ENCODE measurements at regions not wholly inside any gene's neighbourhood (a gene's known extent, or its start where the extent isn't known, plus 50 kb on each side); places are given as distances from the start of the nearest gene placed in this dataset.

DNA sequence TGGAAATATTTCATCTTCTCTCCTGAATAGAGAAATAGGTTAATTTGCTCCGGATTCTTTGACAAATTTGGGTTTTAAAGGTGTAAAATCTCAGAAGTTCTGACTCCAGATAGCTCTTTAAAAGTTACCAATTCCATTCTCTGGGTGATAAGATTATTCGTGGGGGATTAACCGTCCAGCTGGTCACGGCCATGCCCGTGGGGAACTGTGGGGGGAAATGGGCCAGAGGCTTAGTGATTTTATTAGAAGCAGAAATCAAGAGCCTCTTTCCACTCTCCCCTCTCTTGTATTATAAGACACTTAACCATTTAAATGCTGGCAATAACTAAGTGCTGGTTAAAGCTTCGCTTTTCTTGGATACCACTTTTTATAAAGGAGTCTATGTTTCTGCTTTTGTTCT, 376.4 kb upstream of the KAZN start:
- DNase-seq: no peak

DNA sequence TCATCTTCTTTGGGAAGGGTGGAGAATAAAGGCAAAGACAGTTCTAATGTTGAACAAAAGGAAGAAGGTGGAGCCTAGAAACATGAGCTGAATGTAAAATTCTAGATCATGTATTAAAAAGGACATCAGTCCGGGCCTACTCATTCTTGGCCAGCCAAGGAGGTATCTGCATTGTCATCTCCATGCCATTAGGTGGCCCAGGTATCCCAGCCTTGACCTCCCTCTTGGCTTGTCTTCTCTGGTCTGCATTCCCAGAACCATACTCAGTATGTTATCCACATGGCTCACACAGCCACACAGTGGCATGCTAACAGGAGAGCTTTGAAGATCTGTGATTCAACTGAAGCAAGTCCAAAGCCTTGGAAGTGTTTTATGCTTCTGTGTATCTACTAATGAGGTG, 369.8 kb upstream of the KAZN start:
- DNase-seq: no peak

DNA sequence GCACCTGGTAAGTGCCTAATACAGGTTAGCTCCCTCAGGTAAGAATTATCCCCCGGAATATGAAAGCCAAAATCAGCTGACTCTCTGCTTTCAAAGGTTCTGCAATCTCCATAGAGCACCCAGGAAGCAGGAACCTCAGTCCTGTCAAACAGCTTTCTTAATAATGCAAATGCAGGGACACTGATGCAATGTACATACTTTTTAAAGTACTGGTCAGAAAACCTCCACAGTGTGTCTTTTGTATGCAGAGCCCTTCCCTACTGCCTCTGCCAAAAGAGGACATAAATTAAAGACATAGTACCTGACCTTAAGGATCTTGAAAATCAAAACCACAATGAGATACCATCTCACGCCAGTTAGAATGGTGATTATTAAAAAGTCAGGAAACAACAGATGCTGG, 365.0 kb upstream of the KAZN start:
- no peak for DNase-seq

DNA sequence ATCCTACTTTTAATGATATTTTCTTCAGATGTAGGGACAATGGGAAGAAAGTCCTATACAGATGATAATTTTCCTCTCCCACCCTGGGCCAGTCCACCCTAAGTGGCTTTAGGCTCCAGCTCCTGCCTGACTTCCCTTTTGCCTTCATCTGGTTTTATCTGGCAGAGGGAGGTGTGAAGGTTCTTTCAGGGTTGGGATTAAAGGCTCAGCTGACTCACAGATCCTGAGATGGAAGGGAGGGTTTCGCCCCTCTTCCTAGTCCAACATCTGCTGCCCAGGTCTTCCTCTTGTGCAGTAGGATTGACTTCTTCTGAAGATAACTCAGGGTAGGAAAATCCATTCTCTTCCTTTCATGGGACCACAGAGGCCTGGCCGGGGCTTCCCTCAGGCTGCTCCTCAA, 362.4 kb upstream of the KAZN start:
- no peak for DNase-seq

DNA sequence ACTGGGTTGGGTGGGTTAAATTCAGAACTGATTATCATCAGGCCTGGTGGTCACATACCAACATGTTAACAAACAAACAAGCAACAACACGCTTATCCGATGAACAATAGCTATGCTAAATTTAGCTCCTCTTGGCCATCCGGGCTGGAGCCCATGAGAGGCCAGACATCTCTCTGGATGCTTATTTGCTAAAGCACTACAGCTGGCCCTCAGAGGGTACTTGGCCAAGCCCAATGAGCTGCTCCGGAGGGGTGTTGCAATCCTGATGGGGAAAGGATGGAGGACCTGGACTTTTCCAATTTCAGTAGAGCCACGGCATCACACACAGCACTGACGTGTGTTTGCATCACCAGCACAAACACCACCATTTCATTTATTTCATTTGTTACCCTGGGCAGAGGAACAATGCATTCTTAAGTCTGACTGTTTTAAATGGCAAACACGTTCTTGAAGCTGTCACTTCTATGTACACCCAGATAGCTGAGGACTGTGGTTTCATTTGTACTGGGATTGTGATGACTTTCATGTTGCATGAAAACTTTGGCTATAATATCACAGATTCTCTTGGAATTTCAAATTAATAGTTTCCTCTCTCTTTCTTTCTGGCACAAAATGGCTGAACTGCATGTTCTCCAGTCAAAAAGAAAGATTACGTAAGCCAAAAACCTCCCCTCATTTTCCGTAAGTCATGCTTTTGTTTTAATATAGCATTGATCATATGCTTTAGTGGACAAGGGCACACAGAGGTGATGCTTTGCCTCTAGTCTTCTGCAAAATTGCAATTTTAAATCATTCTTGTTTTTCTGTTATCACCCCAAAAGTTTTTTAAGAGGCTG, 359.8 kb upstream of the KAZN start:
- no peak for DNase-seq

DNA sequence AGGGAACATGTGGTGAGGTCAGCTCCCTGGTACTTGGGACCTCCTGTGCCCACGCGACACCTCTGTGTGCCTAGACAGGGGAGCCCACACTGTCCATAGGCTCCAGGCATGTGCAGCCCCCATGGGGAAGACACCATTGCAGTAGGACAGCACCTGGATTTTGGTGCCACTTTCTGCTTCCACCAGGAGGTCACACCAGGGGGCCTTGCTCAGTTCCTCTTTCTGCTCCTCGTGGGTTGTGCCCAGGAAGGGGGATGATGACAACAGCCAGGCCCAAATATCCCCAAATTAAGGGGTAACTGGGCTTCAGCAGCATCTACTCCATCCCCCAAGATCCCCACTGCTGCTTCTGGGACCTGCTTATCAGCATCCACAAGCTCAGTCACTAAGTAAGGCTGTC, 358.2 kb upstream of the KAZN start:
- no peak for DNase-seq

DNA sequence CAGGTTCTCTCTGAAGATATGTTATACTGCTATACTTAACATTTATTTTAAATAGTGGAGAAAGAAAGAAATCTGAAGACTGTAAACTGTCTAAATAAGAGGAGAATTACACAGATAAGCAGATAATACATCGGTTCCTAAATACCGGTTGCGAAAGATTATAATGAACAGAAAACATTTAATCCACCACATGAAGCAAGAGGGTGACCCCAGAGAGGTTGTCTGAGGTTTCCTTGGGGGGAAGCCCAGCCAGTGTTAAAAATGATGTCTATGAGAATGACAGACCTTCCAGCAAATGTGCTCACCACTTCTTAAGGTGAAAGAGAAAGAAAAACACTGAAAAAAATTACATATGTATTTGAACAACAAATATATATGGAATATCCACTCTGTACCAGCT, 356.4 kb upstream of the KAZN start:
- no peak for DNase-seq

DNA sequence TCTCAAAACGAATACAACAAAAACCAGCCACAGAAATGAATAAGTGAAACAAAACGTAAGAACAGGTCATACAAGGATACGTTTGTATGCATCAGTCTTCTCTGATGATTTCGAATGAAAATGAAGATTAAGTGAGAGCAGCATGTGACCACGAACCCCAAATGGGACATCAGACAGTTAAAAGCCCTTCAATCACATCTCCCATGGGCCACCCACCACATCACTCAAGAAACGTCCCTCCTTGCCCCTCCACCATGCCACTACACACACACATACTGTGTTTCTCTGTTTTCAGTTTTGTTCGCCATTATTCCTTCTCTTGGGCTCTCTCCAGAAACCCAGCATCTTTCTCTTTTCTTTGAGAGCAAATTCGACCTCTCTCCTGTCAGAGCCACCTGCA, 355.6 kb upstream of the KAZN start:
- no peak for DNase-seq

DNA sequence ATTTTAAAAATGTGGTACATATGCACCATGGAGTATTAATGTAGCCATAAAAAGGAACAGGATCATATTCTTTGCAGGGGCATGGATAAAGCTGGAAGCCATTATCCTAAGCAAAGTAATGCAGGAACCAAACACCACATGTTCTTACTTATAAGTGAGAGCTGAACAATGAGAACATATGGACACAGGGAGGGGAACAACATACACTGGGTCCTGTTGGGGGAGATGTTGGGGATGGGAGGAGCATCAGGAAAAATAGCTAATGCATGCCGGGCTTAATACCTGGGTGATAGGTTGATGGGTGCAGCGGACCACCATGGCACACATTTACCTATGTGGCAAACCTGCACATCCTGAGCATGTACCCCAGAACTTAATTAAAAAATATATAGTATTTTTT, 352.5 kb upstream of the KAZN start:
- no peak for DNase-seq

DNA sequence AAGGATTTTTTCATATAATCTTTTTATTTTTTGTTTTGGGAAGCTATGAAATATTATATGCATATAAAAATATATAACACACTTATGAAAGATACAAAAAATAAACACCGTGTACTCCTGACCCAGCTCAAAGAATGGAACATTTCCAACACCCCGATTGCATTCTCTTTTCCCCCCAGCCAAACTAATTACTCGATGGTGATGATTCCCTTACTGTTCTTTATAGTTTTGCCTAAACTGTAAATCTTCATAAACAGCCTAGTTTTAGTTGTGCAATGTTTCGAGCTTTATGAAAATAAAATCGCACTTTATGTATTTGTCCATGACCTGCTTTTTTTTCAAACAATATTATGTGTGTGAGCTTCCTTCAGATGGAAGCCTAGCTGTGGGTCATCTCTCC, 352.0 kb upstream of the KAZN start:
- DNase-seq: no peak

DNA sequence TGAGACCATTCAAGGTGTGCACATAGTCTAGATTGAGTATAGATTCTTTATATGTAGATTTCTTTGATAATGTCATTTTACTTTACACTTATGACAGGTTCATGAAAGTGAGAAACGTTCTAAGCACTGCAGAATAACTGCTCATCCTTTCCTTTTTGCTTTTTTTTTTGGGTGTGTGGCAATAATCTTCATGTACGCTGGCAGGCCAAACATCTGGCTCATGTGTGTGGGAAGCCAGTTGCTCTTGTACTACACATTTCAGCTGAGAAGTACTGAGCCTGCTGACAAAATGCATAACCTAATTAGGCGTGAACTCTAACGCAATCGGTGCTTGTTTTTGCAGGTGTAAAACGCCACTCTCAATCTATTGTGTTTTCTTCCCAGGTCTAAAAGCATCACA, 350.8 kb upstream of the KAZN start:
- DNase-seq: no peak

DNA sequence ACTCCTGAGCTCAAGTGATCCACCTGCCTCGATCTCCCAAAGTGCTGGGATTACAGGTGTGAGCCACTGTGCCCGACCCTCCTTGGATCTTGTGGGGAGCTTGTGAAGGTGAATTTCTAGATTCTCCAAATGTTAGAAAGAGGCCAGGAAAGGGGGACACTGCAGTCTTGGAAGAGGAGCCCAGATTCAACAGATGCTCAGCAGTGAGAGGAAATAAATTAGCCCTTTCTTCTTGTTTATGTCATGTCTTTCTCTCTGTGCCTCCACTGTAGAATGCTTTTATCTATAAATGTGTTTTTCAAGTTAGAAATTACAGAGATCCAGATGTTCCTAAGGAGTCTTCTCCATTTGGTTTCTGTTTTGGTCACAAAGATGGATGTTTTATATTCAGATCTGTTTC, 346.6 kb upstream of the KAZN start:
- no peak for DNase-seq

DNA sequence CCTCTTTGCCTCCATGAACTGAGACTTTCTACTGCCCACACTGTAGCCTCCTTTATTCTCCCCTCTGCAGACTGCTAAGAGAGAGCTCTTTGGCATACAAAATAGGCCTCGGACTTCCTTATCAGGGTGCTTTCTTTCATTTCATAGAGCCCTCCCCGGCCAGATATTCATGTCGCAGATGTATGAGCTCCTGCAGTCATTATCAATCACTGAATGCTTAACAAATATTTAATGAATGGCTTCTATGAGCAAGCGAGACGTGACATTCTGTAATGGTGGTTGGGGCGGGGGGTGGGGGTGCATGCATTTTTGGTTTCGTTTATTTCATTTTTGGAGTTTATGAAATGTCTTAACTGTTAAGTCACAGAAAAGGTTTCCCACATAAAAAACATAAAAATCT, 344.8 kb upstream of the KAZN start:
- DNase-seq: no peak

DNA sequence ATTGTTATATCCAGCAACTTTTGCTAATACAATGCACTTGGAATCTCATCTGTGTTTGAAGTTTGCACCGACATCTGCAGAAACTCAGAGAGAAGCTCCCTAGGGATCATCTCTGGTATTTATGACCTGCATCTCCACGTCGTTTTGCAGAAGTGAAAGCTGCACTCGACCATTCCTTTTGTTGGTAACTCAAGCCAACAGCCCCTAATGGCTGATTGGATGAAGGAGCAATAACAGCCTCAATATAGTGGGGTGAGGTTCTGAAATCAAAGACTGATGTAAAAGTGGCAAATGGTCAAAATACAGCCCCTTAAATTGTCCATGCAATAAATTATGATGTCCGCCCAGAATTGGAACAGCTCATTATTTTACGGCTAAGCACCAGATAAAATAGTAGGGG, 344.2 kb upstream of the KAZN start:
- DNase-seq: no peak

DNA sequence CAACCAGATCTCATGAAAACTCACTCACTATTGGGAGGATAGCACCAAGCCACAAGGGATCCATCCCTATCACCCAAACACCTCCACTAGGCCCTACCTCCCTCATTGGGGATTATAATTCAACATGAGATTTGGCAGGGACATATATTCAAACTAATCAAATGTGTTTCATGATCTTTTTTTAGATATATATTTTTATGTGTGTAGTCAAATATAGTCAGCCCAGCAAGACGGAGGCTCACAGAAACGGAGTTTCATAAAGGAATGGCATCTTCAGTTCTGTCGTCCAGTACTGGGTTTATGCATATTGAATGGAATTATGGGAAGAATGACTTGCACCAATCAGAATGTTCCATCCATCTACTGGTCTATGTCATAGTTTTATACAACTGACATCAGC, 343.3 kb upstream of the KAZN start:
- no peak for DNase-seq

DNA sequence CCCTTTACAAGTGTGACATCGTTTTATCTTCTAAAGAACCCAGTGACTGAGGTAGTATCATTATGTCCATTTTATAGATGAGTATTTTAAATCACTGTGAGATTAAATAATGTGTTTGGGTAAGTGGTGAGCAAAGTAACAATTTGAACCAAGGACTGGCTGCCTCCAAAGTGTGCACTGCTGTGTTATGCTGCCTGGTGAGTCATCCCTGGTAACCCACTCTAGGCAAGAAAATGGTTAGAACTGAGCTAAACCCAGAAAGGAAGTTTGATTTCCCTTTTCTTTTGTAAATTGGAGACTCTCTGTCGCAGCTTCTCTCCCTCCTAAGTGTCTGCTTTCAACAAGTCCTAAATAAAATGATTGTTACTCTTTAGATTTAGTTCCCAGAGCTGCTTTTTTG, 342.8 kb upstream of the KAZN start:
- no peak for DNase-seq

DNA sequence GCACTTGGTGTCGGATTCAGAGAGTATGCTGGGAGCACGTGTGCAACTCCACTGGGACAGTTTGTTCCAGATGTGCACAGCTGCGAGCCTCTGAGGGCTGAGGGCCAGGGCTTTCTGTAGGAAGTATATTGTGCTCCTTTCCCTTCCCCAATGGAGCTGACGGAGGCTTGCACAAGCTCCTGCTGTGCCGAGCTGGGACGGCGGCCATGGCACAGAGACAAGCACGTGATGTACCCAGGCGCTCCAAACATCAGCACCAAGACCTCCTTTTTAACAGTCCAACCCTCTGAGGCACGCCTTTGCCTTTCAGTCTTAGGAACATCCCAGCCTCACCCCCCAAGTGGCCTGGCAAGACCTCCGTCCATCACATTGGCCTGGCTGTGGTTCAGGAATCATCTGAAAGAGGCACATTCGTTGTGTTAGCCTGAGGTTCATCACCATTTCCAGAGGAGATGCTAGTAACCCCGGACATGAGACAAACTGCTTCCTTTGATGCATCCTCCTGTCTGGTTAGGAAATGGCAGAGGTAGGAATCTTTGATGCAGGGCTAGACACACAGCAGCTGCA, 339.2 kb upstream of the KAZN start:
- DNase-seq: no peak

DNA sequence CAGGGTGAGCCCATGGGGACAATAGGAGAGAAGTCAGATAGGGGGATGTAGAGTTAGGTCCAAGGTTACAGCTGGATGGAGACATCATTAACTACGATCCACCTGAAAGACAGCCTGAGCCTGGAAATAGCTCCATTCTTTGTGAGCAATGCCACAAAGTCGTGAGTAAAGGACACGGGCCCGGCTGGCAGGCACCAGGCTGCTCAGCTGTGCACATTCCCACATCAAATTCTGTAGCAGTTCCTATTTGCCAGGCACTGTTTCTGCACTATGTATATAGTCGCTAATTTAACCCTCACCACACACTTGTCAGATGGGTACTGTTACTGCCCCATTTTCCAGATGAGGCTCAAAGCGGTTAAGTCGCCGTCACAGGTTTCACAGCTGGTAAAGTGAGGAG, 338.0 kb upstream of the KAZN start:
- DNase-seq: no peak

DNA sequence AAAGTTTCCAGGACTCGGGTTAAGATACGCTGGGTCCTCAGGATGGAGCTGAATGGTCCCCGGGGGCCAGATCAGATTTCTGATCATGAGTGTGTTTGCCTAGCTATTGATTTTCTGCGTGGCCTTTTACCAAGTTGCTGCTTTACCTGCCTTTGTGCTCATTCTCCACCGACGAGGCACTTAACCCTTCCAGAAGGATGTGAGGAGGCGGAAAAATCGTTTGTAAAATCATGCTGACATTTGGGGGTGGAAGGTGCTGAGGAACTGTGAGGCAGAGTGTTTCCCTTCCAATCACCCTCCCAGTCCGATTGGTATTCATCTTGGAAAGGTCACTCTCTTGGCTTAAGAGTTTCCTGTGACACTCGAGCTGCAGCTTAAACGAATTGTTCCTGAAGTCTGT, 337.1 kb upstream of the KAZN start:
- no peak for DNase-seq

DNA sequence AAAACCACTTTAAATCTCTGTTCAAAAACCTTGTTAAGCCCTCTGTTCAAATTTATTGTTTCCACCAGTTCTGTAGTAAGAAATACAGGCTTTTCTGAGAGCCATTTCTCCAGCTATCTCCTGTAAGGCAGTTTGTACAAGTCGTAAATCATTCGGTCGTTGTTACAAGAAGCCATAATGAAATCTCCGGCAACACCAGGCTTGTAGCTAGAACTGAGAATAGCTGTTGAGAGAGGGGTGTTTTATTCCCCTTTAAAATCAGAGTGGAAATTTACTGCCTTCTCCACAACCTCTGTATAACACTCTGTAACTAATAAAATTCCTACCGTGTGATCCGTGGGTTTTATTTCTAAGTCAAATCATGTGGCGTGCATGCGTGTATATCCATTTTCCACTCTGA, 335.8 kb upstream of the KAZN start:
- DNase-seq: no peak

DNA sequence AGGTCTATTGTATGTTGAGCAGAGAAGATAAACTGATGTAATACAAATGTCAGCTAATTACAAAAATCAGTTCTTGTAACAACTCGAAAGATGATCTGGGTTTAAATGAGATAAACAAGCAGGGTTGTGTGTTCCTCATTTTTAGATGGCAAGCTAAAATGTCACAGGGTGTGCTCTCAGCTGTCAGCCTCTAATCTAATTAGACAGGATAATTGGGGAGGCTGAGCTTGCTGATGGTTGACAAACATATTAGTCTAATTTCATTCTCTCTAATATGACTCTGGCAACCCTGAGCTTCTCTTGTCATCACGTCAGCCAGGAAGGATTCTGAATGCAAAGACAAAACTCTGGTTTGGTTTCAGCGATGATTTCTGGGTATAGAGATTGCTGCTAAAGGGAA, 335.3 kb upstream of the KAZN start:
- no peak for DNase-seq

DNA sequence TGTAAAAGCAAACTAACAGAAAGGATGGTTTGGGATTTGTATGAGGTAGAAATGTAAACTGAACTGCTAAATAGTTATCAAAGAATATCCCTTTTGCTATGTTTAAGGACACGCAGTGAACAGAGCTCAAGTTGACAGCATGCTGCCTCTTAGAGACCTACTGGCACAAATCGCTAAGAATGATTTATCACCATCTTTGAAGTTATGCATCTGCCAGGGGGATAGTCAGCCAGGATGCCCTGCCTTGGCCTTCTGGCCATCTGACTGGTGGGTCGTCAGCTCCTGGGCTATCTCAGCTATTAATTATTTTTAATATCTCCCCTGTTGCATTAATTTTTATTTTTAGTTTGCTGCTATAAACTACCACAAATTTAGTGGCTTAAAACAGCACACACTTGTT, 334.8 kb upstream of the KAZN start:
- DNase-seq: no peak

DNA sequence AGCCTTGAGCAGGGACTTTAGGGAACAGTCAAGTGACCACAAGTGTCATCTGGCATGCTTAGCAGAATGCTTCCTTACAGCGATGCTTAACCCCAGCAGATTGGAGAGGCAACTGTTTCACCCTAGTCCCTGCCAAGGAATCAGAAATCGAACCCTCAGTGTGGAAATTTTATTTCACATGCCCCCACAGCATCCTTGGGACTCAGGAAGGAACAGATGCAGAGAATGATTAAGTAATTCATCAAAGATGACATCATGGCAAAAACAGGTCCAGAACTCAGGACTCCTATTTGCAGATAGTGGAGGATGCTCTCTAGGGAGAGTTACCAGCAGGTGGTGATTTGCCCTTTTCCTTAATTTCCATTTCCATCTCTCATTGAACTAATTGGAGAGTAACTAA, 333.0 kb upstream of the KAZN start:
- DNase-seq: no peak

DNA sequence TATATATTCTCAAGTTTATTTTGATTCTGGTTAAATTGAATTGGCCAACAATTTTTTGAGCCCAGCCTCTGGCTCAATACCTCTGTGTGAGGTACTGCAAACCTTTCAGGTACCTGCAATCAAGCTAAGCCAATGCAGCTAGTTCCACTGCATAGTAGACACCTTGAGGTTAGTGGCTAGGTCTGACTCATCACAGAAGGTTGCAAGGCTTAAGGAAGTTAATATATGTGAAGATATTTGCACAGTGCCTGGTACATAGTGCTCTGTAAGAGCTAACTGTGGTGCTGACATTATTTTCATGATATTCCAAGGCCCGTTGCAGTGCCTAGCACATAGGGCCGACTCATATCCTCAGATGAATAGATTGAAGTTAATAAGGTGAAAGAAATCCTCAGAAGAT, 330.5 kb upstream of the KAZN start:
- DNase-seq: no peak

DNA sequence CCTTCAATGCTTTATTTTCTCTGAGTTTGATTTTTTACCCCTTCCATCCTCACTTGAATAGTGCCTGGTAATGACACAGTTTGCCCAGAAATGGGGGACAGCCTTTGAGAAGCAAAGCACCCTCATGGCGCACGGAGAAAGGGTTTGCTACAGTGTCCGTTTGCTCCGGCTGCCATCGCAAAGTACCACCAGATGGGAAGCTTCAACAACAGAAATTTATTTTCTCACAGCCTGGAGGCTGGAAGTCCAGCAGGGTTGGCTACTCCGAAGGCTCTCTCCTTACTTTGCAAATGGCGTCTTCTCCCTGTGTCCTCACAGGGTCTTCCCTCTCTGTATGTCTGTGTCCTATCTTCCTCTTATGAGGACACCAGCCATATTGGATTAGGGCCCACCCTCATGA, 327.7 kb upstream of the KAZN start:
- DNase-seq: no peak
